ENCODE measurements at regions not wholly inside any gene's neighbourhood (a gene's known extent, or its start where the extent isn't known, plus 50 kb on each side); places are given as distances from the start of the nearest gene placed in this dataset.

DNA sequence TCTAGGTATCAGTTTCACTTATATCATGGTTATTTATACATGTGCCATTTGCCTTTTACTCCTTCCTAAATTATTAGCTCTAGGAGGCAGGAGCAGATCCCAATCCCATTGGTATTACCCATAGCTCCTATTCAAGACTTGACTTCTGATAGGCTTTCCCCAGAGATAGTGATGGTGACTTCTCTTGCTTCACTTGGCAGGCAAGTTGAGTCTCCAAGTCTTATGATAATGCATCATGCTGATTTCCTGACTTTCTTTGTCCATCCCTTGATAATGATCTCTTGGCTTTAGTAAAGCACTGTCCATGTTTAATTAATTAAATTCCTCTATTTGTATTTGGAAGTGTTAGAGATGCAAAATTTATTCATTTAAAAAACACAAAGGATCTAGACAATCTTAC lies 253.5 kb upstream of the ADAMTS5 start:
- Histone ChIP-seq H3K4me3 (ENCODE audit: low read length in 2 of 2) (no peak overlapping the region), H3K4me1 (ENCODE audit: control insufficient read depth in 1 of 2, insufficient read depth in 2 of 2, low read length in 2 of 2) (no peaks in the 10 kb centered on the region), H3K36me3 (ENCODE audit: control insufficient read depth in 1 of 2, insufficient read depth in 2 of 2, low read length in 1 of 2) (no peaks in the 10 kb centered on the region), H3K9me3 (ENCODE audit: control insufficient read depth, low read length) (no peaks in the 10 kb centered on the region), H3K27ac (ENCODE audit: low read depth in 1 of 2, low read length in 2 of 2) (no peak overlapping the region), H3K27me3 (ENCODE audit: control insufficient read depth in 1 of 2, insufficient read depth in 2 of 2, low read length in 1 of 2) (no peaks in the 10 kb centered on the region)
- no peak for ATAC-seq (ENCODE audit: low FRiP score)
- intact Hi-C loops (cut with DNase I) = no loop called here
- no peak for DNase-seq

DNA sequence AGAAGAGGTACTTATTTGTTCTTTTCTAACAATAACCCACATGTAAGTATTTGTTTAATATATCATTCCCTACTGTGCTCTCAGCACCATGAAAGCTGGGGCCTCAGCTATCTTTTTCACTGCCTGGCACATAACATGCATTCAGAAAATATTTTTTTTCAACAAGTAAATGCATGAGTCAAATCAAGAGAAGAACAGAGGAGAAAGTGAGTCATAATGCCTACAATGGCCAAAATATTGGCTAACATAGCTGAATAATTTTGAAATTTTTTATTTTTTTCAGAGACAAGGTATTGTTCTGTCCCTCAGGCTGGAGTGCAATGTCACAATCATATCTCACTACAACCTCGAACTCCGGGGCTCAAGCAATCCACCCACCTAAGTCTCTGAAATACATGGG lies 252.2 kb upstream of the ADAMTS5 start:
- H3K36me3 ChIP-seq (ENCODE audit: control insufficient read depth in 1 of 2, insufficient read depth in 2 of 2, low read length in 1 of 2) = no peaks in the 10 kb centered on the region
- no peak for ATAC-seq (ENCODE audit: low FRiP score)
- intact Hi-C loops (cut with DNase I) = no loop called here
- DNase-seq = no peak
- H3K27ac ChIP-seq (ENCODE audit: low read depth in 1 of 2, low read length in 2 of 2) = no peak overlapping the region
- H3K4me1 ChIP-seq (ENCODE audit: control insufficient read depth in 1 of 2, insufficient read depth in 2 of 2, low read length in 2 of 2) = no peaks in the 10 kb centered on the region
- H3K4me3 ChIP-seq (ENCODE audit: low read length in 2 of 2) = no peak overlapping the region
- H3K27me3 ChIP-seq (ENCODE audit: control insufficient read depth in 1 of 2, insufficient read depth in 2 of 2, low read length in 1 of 2) = no peaks in the 10 kb centered on the region
- 97 to 98% methylated on average over 2 of the region's 2 CpGs for WGBS, 2 donors
- H3K9me3 ChIP-seq (ENCODE audit: control insufficient read depth, low read length) = no peaks in the 10 kb centered on the region

DNA sequence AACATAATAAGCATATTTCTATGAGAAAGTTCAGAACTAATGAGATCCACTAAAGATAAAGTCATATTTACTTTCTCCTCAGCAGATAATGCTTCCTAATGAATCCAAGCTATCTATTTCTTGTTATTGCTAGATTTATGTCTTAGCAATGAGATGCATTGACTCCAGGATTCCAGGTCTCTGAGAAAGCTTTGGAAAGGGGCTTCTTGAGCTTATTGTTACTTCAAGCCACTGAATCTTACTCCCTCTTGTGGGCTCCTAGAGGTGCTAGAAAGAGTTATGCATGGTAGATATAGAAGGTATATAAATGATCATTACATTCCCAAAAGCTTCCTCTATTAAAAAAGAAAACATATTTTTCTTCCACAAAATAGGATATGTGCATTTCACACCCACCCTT lies 246.4 kb upstream of the ADAMTS5 start:
- intact Hi-C loops (cut with DNase I) = no loop called here

DNA sequence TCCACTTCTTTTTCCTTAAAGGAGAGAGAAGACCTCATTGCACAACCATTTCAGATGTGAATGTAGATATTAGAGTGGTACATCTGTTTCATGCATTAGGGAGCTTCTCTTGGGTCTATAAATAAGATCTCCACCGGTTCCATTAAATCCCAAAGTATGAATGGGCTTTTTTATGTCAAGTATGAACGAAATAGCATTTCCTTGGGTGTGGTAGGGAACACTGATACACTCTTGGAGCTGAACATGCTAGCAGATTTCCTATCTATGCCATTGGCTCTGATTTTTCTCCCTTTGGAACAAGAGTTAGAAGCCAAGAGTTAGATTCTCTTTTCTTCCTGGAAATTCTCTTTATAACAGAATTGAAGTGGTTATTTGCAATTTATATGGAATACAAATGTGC lies 245.6 kb upstream of the ADAMTS5 start:
- 62 to 71% methylated on average over 2 of the region's 2 CpGs for WGBS, 2 donors
- no peak overlapping the region for H3K4me3 ChIP-seq (ENCODE audit: low read length in 2 of 2)
- H3K9me3 ChIP-seq (ENCODE audit: control insufficient read depth, low read length) = peaks cover 2% of the 10 kb centered on the region
- no peak for DNase-seq
- H3K36me3 ChIP-seq (ENCODE audit: control insufficient read depth in 1 of 2, insufficient read depth in 2 of 2, low read length in 1 of 2) = no peaks in the 10 kb centered on the region
- intact Hi-C loops (cut with DNase I) = no loop called here
- no peaks in the 10 kb centered on the region for H3K27me3 ChIP-seq (ENCODE audit: control insufficient read depth in 1 of 2, insufficient read depth in 2 of 2, low read length in 1 of 2)
- no peak for ATAC-seq (ENCODE audit: low FRiP score)
- H3K27ac ChIP-seq (ENCODE audit: low read depth in 1 of 2, low read length in 2 of 2) = no peak overlapping the region
- H3K4me1 ChIP-seq (ENCODE audit: control insufficient read depth in 1 of 2, insufficient read depth in 2 of 2, low read length in 2 of 2) = no peaks in the 10 kb centered on the region

More for the DNA sequence above, 246.4 kb upstream of the ADAMTS5 start:
- Histone ChIP-seq H3K36me3 (ENCODE audit: control insufficient read depth in 1 of 2, insufficient read depth in 2 of 2, low read length in 1 of 2) (no peaks in the 10 kb centered on the region), H3K27me3 (ENCODE audit: control insufficient read depth in 1 of 2, insufficient read depth in 2 of 2, low read length in 1 of 2) (no peaks in the 10 kb centered on the region), H3K9me3 (ENCODE audit: control insufficient read depth, low read length) (no peaks in the 10 kb centered on the region), H3K4me1 (ENCODE audit: control insufficient read depth in 1 of 2, insufficient read depth in 2 of 2, low read length in 2 of 2) (no peaks in the 10 kb centered on the region), H3K4me3 (ENCODE audit: low read length in 2 of 2) (no peak overlapping the region), H3K27ac (ENCODE audit: low read depth in 1 of 2, low read length in 2 of 2) (no peak overlapping the region)
- ATAC-seq (ENCODE audit: low FRiP score) (no peak), DNase-seq (no peak)

DNA sequence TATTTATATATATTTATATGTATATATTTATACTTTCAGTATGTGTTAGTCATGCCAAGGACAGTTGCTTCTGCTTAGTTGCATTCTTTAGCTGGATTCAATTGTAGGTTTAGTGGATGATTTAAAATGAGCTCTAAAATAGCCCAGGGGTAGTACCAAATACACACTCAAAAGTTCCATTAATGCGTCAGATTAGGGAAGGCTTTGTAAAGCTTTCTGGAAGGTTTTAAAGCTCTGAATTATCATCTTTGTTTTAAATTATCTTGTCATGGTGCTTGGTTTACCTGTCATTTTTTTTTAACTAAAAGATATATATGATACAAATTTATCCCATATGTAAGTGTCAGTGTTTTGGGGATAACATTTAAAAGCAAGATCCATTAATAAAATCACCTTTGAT lies 242.7 kb upstream of the ADAMTS5 start:
- H3K9me3 ChIP-seq (ENCODE audit: control insufficient read depth, low read length) = peaks cover 2% of the 10 kb centered on the region
- intact Hi-C loops (cut with DNase I) = no loop called here
- WGBS, 2 donors = 96 to 97% methylated on average over 1 of the region's 1 CpG

DNA sequence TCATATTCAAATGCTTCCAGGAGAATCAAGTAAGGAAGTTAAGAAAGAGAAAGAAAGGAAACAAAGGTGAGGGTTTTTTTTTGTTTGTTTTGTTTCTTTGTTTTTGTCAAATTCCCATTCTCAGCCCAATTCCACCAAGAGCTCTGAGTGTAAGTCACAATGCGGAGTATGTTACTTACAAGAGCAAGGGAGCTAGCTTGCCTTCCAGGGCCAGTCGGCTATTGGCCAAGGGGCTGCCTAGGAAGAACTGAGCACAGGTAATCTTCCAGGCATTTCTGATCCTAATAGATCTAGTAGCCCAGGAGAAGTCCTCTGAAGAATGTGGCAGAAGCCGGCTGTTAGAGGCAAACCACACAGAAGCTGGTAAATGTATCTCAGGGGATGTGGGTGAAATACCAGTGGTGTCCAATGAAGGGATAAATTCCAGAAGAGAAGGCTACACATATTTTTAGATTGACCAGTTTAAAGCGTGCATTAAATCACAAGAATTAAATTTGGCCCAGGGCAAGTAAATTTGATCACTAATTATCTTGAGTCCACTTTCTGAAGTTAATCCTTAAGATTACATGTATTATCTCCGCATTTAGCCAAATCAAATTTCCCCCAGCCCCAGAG lies 239.6 kb upstream of the ADAMTS5 start:
- no peak for ATAC-seq (ENCODE audit: low FRiP score)
- 75 to 80% methylated on average over 5 of the region's 5 CpGs for WGBS, 2 donors
- intact Hi-C loops (cut with DNase I) = no loop called here

More for the DNA sequence above, 242.7 kb upstream of the ADAMTS5 start:
- ATAC-seq (ENCODE audit: low FRiP score) (no peak), DNase-seq (no peak)
- no peak overlapping the region for H3K4me3 ChIP-seq (ENCODE audit: low read length in 2 of 2)
- no peaks in the 10 kb centered on the region for H3K4me1 ChIP-seq (ENCODE audit: control insufficient read depth in 1 of 2, insufficient read depth in 2 of 2, low read length in 2 of 2)
- no peaks in the 10 kb centered on the region for H3K36me3 ChIP-seq (ENCODE audit: control insufficient read depth in 1 of 2, insufficient read depth in 2 of 2, low read length in 1 of 2)
- no peak overlapping the region for H3K27ac ChIP-seq (ENCODE audit: low read depth in 1 of 2, low read length in 2 of 2)
- no peaks in the 10 kb centered on the region for H3K27me3 ChIP-seq (ENCODE audit: control insufficient read depth in 1 of 2, insufficient read depth in 2 of 2, low read length in 1 of 2)

DNA sequence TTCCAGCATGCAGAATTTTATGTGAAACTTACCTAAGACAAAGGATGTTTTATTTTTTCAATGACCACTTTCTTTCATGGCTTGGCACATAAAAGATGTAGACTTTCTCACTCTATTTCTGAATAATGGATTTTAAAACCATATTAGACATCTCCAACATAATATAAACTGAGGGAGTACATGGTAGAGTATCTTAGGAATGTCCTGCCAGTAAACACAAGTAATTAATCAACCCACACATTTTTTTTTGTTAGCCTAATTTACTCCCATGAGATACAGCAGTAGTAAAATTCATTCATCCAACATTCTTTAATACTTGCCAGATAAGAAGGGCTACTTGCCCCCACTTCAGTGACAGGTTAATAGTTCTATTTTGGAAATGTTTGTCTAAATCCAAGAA lies 235.4 kb upstream of the ADAMTS5 start:
- no peak overlapping the region for H3K27ac ChIP-seq (ENCODE audit: low read depth in 1 of 2, low read length in 2 of 2)
- no peaks in the 10 kb centered on the region for H3K36me3 ChIP-seq (ENCODE audit: control insufficient read depth in 1 of 2, insufficient read depth in 2 of 2, low read length in 1 of 2)
- no peaks in the 10 kb centered on the region for H3K4me1 ChIP-seq (ENCODE audit: control insufficient read depth in 1 of 2, insufficient read depth in 2 of 2, low read length in 2 of 2)
- intact Hi-C loops (cut with DNase I) = no loop called here
- DNase-seq (no peak), ATAC-seq (ENCODE audit: low FRiP score) (no peak)
- no peaks in the 10 kb centered on the region for H3K9me3 ChIP-seq (ENCODE audit: control insufficient read depth, low read length)
- H3K27me3 ChIP-seq (ENCODE audit: control insufficient read depth in 1 of 2, insufficient read depth in 2 of 2, low read length in 1 of 2) = no peaks in the 10 kb centered on the region
- H3K4me3 ChIP-seq (ENCODE audit: low read length in 2 of 2) = no peak overlapping the region

More for the DNA sequence above, 239.6 kb upstream of the ADAMTS5 start:
- H3K4me3 ChIP-seq (ENCODE audit: low read length in 2 of 2) = no peak overlapping the region
- no peaks in the 10 kb centered on the region for H3K4me1 ChIP-seq (ENCODE audit: control insufficient read depth in 1 of 2, insufficient read depth in 2 of 2, low read length in 2 of 2)
- H3K9me3 ChIP-seq (ENCODE audit: control insufficient read depth, low read length) = peaks cover 2% of the 10 kb centered on the region
- no peak overlapping the region for H3K27ac ChIP-seq (ENCODE audit: low read depth in 1 of 2, low read length in 2 of 2)
- DNase-seq = no peak
- no peaks in the 10 kb centered on the region for H3K36me3 ChIP-seq (ENCODE audit: control insufficient read depth in 1 of 2, insufficient read depth in 2 of 2, low read length in 1 of 2)
- H3K27me3 ChIP-seq (ENCODE audit: control insufficient read depth in 1 of 2, insufficient read depth in 2 of 2, low read length in 1 of 2) = no peaks in the 10 kb centered on the region

DNA sequence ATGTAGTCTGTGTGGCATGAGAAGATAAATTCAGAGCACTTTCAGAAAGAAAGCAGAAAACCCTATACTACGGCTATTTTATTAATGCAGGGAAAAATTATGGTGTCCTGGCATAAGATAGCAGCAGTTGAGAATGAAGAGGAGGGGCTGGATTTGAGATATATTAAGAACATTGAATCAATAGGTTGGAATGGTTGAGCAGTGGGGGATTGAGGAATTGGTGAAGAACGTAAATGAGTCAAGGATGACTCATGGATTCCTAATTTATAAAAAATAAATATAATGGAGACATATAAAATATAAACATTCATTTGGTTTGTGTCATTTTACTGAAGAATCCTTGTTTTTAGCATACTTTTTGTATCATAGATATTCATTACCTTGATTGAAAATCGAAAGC lies 234.3 kb upstream of the ADAMTS5 start:
- H3K4me3 ChIP-seq (ENCODE audit: low read length in 2 of 2) = no peak overlapping the region
- no peaks in the 10 kb centered on the region for H3K9me3 ChIP-seq (ENCODE audit: control insufficient read depth, low read length)
- ATAC-seq (ENCODE audit: low FRiP score) = no peak
- intact Hi-C loops (cut with DNase I) = no loop called here
- no peak overlapping the region for H3K27ac ChIP-seq (ENCODE audit: low read depth in 1 of 2, low read length in 2 of 2)
- no peaks in the 10 kb centered on the region for H3K4me1 ChIP-seq (ENCODE audit: control insufficient read depth in 1 of 2, insufficient read depth in 2 of 2, low read length in 2 of 2)
- no peaks in the 10 kb centered on the region for H3K27me3 ChIP-seq (ENCODE audit: control insufficient read depth in 1 of 2, insufficient read depth in 2 of 2, low read length in 1 of 2)
- 94 to 96% methylated on average over 3 of the region's 3 CpGs for WGBS, 2 donors
- no peak for DNase-seq
- H3K36me3 ChIP-seq (ENCODE audit: control insufficient read depth in 1 of 2, insufficient read depth in 2 of 2, low read length in 1 of 2) = no peaks in the 10 kb centered on the region

DNA sequence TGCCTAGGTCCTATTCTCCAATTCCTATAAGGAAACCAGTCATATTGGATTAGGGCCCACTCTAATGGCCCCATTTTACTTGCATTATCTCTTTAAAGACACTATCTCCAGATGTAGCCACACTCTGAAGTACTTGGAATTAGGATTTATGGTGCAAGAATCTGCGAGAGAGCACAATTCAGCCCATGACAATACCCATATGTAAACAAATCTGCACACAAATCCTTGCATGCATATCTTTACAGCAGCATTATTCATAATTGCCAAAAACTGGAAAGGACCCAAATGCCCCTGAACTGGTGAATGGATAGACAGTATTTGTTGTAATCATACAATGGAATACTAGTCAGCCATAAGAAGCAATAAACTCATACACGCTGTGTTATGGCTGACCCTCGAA lies 229.8 kb upstream of the ADAMTS5 start:
- no peak for ATAC-seq (ENCODE audit: low FRiP score)
- H3K36me3 ChIP-seq (ENCODE audit: control insufficient read depth in 1 of 2, insufficient read depth in 2 of 2, low read length in 1 of 2) = no peaks in the 10 kb centered on the region
- DNase-seq = no peak
- H3K9me3 ChIP-seq (ENCODE audit: control insufficient read depth, low read length) = no peaks in the 10 kb centered on the region
- 94 to 95% methylated on average over 3 of the region's 3 CpGs for WGBS, 2 donors
- intact Hi-C loops (cut with DNase I) = loop anchor here in 1 of 2 donors (10.0 kb wide), 1 partner anchor 62 kb away; no protein-coding TSS in a partner anchor
- H3K27me3 ChIP-seq (ENCODE audit: control insufficient read depth in 1 of 2, insufficient read depth in 2 of 2, low read length in 1 of 2) = no peaks in the 10 kb centered on the region
- H3K4me1 ChIP-seq (ENCODE audit: control insufficient read depth in 1 of 2, insufficient read depth in 2 of 2, low read length in 2 of 2) = no peaks in the 10 kb centered on the region
- H3K27ac ChIP-seq (ENCODE audit: low read depth in 1 of 2, low read length in 2 of 2) = no peak overlapping the region
- no peak overlapping the region for H3K4me3 ChIP-seq (ENCODE audit: low read length in 2 of 2)
